ENCODE measurements at regions not wholly inside any gene's neighbourhood (a gene's known extent, or its start where the extent isn't known, plus 50 kb on each side); places are given as distances from the start of the nearest gene placed in this dataset.
"Not testable (repeated sequence)": the region's sequence is repeated elsewhere in the genome, so short reads cannot be mapped to it uniquely, and the experiment has no call there.

- in situ Hi-C loops (cut with MboI; ENCODE audit: low sequenced_read_pairs) = no loop called here
Observed at GRCh38 chr6:9388596-9388995, 953.3 kb upstream of the SLC35B3 start.

- in situ Hi-C loops (cut with MboI; ENCODE audit: low sequenced_read_pairs) = no loop called here
Observed at GRCh38 chr6:9380568-9380967, 945.2 kb upstream of the SLC35B3 start.

GRCh38 chr6:9373308-9373707 is 938.0 kb upstream of the SLC35B3 start:
- in situ Hi-C loops (cut with MboI; ENCODE audit: low sequenced_read_pairs) = no loop called here

GRCh38 chr6:9370480-9370879 is 935.1 kb upstream of the SLC35B3 start:
- in situ Hi-C loops (cut with MboI; ENCODE audit: low sequenced_read_pairs) = no loop called here

- in situ Hi-C loops (cut with MboI; ENCODE audit: low sequenced_read_pairs) = no loop called here
Observed at GRCh38 chr6:9365378-9365777, 930.0 kb upstream of the SLC35B3 start.

- in situ Hi-C loops (cut with MboI; ENCODE audit: low sequenced_read_pairs) = no loop called here
Observed at GRCh38 chr6:9361749-9362148, 926.4 kb upstream of the SLC35B3 start.

GRCh38 chr6:9360881-9361280 is 925.5 kb upstream of the SLC35B3 start:
- in situ Hi-C loops (cut with MboI; ENCODE audit: low sequenced_read_pairs) = no loop called here

- in situ Hi-C loops (cut with MboI; ENCODE audit: low sequenced_read_pairs) = no loop called here
Observed at GRCh38 chr6:9347608-9348007, 912.3 kb upstream of the SLC35B3 start.

GRCh38 chr6:9346923-9347322 is 911.6 kb upstream of the SLC35B3 start:
- in situ Hi-C loops (cut with MboI; ENCODE audit: low sequenced_read_pairs) = no loop called here

- in situ Hi-C loops (cut with MboI; ENCODE audit: low sequenced_read_pairs) = no loop called here
Observed at GRCh38 chr6:9335431-9335830, 900.1 kb upstream of the SLC35B3 start.

GRCh38 chr6:9334979-9335378 is 899.6 kb upstream of the SLC35B3 start:
- in situ Hi-C loops (cut with MboI; ENCODE audit: low sequenced_read_pairs) = no loop called here

- in situ Hi-C loops (cut with MboI; ENCODE audit: low sequenced_read_pairs) = no loop called here
Observed at GRCh38 chr6:9332241-9332780, 897.0 kb upstream of the SLC35B3 start.

- in situ Hi-C loops (cut with MboI; ENCODE audit: low sequenced_read_pairs) = no loop called here
Observed at GRCh38 chr6:9316831-9317230, 881.5 kb upstream of the SLC35B3 start.

- in situ Hi-C loops (cut with MboI; ENCODE audit: low sequenced_read_pairs) = no loop called here
Observed at GRCh38 chr6:9315966-9316650, 880.8 kb upstream of the SLC35B3 start.

- in situ Hi-C loops (cut with MboI; ENCODE audit: low sequenced_read_pairs) = no loop called here
Observed at GRCh38 chr6:9308284-9308683, 872.9 kb upstream of the SLC35B3 start.

GRCh38 chr6:9307786-9308185 is 872.4 kb upstream of the SLC35B3 start:
- in situ Hi-C loops (cut with MboI; ENCODE audit: low sequenced_read_pairs) = no loop called here

GRCh38 chr6:9307187-9307586 is 871.8 kb upstream of the SLC35B3 start:
- in situ Hi-C loops (cut with MboI; ENCODE audit: low sequenced_read_pairs) = no loop called here

GRCh38 chr6:9295644-9296043 is 860.3 kb upstream of the SLC35B3 start:
- in situ Hi-C loops (cut with MboI; ENCODE audit: low sequenced_read_pairs) = no loop called here

GRCh38 chr6:9292975-9293374 is 857.6 kb upstream of the SLC35B3 start:
- in situ Hi-C loops (cut with MboI; ENCODE audit: low sequenced_read_pairs) = no loop called here

GRCh38 chr6:9290342-9290741 is 855.0 kb upstream of the SLC35B3 start:
- in situ Hi-C loops (cut with MboI; ENCODE audit: low sequenced_read_pairs) = not testable (repeated sequence)

- in situ Hi-C loops (cut with MboI; ENCODE audit: low sequenced_read_pairs) = no loop called here
Observed at GRCh38 chr6:9272671-9273070, 837.3 kb upstream of the SLC35B3 start.

- in situ Hi-C loops (cut with MboI; ENCODE audit: low sequenced_read_pairs) = no loop called here
Observed at GRCh38 chr6:9266741-9267140, 831.4 kb upstream of the SLC35B3 start.

GRCh38 chr6:9257215-9257614 is 821.9 kb upstream of the SLC35B3 start:
- in situ Hi-C loops (cut with MboI; ENCODE audit: low sequenced_read_pairs) = no loop called here

Measured in HL-60/S4 treated with phorbol 12-myristate 13-acetate at 8.2 ng/mL for 4 days and 3 days (cell line).